GM12873 (cell line): ENCODE measurements at regions not wholly inside any gene's neighbourhood (a gene's known extent, or its start where the extent isn't known, plus 50 kb on each side); places are given as distances from the start of the nearest gene placed in this dataset.

Source experiments
- TF ChIP-seq, protein P1 (sequence below): IDR thresholded peaks from 2 replicates; pipeline ENCODE4 v1.5.1; 2012; ENCODE audit warnings: low read depth, mild to moderate bottlenecking, moderate library complexity, low read length, control low read depth; ENCODE audit not compliant: insufficient read depth; ENCODE audit errors: missing control alignments

DNA sequence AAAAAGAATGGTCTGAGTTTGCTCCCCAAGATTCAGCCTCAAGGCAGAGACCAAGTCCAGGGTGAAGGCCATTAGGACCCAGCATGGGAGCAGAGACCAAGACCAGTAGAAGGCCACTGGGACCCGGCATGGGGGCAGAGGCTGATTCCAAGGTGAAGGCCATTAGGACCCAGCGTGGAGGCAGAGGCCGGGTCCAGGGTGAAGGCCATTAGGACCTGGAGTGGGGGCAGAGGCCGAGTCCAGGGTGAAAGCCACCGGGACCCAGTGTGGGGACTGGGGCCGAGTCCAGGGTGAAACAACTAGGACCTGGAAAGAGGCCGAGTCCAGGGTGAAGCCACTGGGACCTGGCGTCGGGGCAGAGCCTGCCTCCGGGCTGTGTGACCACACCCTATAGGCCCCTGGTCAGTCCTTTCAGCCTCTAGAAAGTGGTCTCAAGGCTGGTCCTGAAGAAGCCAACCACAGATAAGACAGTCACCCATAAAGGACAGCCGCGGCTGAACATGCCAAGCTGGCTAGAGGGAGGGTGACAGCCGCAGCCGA is 113.8 kb upstream of the SALL3 start:
- TF ChIP-seq, protein P1, sequence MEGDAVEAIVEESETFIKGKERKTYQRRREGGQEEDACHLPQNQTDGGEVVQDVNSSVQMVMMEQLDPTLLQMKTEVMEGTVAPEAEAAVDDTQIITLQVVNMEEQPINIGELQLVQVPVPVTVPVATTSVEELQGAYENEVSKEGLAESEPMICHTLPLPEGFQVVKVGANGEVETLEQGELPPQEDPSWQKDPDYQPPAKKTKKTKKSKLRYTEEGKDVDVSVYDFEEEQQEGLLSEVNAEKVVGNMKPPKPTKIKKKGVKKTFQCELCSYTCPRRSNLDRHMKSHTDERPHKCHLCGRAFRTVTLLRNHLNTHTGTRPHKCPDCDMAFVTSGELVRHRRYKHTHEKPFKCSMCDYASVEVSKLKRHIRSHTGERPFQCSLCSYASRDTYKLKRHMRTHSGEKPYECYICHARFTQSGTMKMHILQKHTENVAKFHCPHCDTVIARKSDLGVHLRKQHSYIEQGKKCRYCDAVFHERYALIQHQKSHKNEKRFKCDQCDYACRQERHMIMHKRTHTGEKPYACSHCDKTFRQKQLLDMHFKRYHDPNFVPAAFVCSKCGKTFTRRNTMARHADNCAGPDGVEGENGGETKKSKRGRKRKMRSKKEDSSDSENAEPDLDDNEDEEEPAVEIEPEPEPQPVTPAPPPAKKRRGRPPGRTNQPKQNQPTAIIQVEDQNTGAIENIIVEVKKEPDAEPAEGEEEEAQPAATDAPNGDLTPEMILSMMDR, result no peak

GRCh38 chr18:78867131-78867530 is 112.5 kb upstream of the SALL3 start:
- TF ChIP-seq, protein P1, result no peak

DNA sequence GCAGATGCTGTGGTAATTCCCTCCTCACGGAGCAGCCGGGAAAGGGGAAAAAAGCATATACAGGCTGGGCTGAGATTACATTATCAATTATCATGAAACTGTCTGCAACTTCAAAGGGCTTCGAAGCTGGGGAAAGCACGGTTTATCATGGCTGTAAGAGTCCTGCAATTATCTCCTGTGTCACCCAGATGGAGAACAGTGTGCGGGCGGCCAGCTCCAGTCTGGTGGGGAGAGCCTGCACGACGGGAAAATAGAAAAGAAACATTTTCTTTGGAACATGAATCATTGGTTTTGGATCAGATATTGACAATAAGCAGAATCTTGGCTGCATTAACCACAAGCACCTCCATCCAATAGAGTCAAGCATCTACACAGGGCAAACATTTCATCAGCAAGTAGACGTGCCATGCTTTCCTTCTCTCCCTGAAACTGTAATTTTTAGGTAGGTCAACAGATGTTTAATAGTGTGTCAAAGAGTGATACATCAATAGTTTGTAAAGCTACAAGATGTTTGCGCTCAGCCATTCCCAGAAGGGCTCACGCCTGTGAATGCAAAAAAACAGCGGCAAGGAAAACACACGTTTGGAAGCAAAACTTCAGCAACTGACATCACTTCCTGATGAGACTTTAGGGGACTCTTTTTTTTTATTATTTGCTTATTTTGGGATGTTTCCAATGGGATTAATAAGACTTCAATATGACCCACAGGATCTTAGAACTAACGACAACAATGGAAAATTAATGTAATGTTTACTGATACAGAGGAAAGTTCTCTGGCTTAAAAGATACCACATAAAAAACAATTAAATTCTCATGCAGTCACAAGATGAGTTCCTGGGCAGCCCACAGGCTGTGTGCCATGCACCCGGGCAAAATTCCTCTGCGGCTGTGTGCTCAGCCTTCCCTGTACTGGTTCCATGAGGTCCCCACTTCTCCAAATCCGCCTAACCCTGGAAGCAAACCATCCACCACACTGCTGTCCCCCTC is 111.0 kb upstream of the SALL3 start:
- TF ChIP-seq, protein P1, result no peak

DNA sequence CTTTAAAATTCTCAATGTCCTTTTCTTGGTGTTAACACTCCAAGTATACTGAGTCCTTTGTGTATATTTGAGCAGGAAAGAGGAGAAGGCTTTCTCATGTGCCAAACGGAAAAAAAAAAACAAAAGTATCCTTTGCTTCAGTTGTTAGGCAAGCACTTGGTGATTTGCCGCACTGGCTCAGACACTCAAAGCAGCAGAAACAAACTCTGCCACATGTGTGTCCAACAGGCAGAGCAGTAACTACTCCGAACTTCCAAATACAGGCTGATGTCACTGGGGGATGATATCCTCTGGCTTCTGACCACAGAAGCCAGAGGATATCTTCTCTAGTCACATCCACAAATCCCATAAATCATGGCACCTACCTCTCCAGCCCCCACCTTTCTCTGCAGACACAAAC is 108.0 kb upstream of the SALL3 start:
- TF ChIP-seq, protein P1, result no peak

GRCh38 chr18:78873926-78874500 is 105.6 kb upstream of the SALL3 start:
- TF ChIP-seq, protein P1, result no peak

DNA sequence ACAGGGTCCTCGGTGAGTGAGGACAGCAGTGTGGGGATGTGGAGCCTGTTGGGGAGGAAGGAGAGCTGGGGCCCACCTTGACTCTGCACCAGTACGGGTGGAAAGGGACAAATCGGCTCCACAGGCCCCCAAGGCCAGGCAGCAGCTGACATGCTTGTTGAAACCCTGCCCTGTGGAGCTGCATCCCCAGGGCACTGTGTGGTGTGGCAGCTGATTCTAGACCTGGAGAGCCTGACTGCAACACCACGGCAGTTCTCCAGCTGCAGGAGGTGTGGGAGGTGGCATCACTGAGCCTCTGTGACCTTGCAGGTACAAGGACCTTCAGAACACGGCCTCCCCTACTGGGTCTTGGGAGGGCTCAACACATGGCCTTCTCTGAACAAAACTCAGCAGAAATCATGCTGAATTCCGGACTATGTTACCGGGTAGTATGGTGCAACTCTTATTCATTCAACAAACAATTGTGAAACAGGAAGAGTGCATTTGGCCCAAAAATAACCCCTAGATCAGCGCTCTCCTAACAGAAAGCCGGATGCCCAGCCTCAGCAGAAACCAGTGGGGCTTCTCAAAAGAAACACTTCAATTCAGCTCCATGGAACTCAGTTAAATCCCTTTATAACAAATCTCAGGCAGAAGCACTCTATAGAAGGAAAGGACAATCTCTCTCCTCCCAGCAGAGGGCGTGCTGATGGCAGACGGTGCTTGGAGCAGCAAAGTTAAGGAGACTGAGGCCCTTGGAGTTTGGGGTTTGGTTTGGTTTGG is 104.4 kb upstream of the SALL3 start:
- TF ChIP-seq, protein P1, result peak; percentile 69
